ENCODE measurements at regions not wholly inside any gene's neighbourhood (a gene's known extent, or its start where the extent isn't known, plus 50 kb on each side); places are given as distances from the start of the nearest gene placed in this dataset.

DNA sequence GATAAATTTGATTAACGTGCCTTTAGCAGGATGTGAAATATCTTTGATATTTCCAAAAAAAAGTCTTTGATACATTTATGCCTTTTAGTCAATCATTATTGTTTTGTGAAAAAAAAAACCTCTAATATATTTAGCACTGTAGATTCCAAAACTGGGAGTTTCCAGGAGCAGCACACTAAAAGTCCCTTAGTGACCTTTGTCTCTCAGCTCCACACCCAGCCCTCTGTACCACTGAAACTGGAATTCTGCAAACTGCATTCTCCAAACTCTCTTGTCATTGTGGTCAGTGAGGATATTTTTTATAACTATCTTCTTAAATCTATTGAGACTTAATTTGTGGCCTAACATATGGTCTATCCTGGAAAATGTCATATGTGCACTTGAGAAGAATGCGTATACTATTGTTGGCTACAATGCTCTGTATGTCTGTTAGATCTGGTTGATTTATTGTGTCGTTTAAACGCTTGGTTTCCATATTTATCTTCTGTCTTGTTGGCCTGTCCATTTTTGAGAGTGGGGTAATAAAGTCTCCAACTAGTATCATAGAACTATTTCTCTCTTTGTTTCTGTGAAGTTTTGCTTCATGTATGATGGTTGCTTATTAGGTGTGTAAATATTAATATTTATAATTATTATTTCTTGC lies 73.2 kb upstream of the CNKSR3 start:
- Mint-ChIP-seq H3K27ac (ENCODE audit: low read depth) (no peak overlapping the region), H3K27me3 (peaks cover 29% of the 10 kb centered on the region), H3K36me3 (ENCODE audit: insufficient read depth) (no peaks in the 10 kb centered on the region), H3K4me1 (no peaks in the 10 kb centered on the region), H3K4me3 (no peak overlapping the region), H3K9me3 (peaks cover 7% of the 10 kb centered on the region)
- ATAC-seq (replicated peaks; ENCODE audit: extremely low read depth, poor library complexity, severe bottlenecking): no peak
- DNase-seq (ENCODE audit: low spot score in 2 of 2): no peak

DNA sequence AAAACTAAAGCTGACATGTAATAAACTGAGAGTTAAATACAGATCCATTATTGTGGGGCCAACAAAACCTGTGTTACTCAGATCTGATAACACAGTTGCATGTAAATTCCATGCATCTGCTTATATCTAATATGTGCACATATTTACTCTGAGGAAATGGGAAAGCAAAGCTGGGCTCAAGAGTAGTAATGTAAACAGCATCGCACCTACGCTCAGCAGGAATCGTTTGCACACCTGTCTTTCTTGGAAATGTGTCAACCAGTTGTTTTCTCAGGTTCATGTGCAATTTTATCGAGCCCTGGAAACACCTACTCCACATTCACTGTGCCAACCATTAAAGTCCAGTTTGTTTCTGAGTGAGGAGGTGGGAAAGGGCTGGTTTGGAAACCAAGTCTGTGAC lies 80.3 kb upstream of the CNKSR3 start:
- DNase-seq (ENCODE audit: low spot score in 2 of 2): no peak
- no peak for ATAC-seq (replicated peaks; ENCODE audit: extremely low read depth, poor library complexity, severe bottlenecking)
- Mint-ChIP-seq H3K4me1 (no peaks in the 10 kb centered on the region), H3K9me3 (no peaks in the 10 kb centered on the region), H3K27ac (ENCODE audit: low read depth) (no peak overlapping the region), H3K27me3 (peaks cover 31% of the 10 kb centered on the region), H3K4me3 (no peak overlapping the region), H3K36me3 (ENCODE audit: insufficient read depth) (no peaks in the 10 kb centered on the region)

DNA sequence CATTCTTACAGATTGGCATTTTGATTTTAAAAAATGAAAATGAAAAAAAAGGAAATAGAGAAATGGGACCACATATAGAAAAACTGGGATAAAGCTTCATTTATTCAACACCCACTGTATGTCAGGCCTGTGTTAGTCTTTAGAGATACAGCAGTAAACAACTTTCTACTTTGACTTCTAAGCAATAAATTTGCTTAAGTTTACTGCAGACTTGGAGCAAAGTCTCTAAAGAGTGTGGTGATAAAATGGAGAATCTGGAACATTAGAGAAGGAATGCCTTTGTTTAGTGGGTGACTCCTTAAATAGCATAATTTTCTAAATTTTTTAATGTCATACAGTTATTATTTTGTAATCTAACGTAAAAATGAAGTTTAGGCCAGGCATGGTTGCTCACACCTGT lies 80.7 kb upstream of the CNKSR3 start:
- no peak for ATAC-seq (replicated peaks; ENCODE audit: extremely low read depth, poor library complexity, severe bottlenecking)
- Mint-ChIP-seq H3K27me3 (peaks cover 26% of the 10 kb centered on the region), H3K27ac (ENCODE audit: low read depth) (no peak overlapping the region), H3K36me3 (ENCODE audit: insufficient read depth) (no peaks in the 10 kb centered on the region), H3K4me3 (no peak overlapping the region), H3K4me1 (no peaks in the 10 kb centered on the region), H3K9me3 (no peaks in the 10 kb centered on the region)
- DNase-seq (ENCODE audit: low spot score in 2 of 2): no peak

DNA sequence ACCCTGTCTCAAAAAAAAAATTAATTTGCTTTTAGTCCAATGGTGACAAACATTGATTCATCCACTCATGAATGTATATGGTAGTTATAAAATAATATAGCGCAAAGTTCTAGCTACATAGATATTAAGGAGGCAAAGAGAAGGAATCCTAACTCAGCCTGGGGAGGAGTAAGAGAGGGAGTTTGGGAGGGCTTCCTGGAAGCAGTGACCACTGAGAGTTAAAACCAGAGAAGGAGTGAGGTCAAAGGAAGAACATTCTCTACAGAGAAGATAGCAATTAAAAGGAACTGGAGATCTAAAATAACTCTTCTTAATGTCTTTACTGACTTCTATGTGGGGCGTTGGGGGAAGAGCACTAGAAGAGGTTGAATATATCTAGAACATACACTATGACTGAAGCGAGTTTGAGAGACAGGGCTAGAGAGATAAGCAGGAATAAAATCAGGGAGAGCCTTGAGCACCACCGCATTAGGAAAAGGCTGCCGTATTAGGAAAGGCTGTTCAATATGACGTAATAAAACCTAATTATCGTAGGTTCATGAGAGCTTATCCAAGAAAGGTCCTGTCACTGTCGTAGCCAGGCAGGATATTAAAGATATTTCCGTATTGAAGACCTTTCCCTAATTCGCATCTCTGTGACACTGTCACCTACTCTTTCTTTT lies 81.8 kb upstream of the CNKSR3 start:
- no peaks in the 10 kb centered on the region for H3K36me3 Mint-ChIP-seq (ENCODE audit: insufficient read depth)
- no peak overlapping the region for H3K4me3 Mint-ChIP-seq
- no peaks in the 10 kb centered on the region for H3K4me1 Mint-ChIP-seq
- H3K27ac Mint-ChIP-seq (ENCODE audit: low read depth): no peak overlapping the region
- H3K9me3 Mint-ChIP-seq: no peaks in the 10 kb centered on the region
- DNase-seq (ENCODE audit: low spot score in 2 of 2) (no peak), ATAC-seq (replicated peaks; ENCODE audit: extremely low read depth, poor library complexity, severe bottlenecking) (no peak)
- peaks cover 20% of the 10 kb centered on the region for H3K27me3 Mint-ChIP-seq

DNA sequence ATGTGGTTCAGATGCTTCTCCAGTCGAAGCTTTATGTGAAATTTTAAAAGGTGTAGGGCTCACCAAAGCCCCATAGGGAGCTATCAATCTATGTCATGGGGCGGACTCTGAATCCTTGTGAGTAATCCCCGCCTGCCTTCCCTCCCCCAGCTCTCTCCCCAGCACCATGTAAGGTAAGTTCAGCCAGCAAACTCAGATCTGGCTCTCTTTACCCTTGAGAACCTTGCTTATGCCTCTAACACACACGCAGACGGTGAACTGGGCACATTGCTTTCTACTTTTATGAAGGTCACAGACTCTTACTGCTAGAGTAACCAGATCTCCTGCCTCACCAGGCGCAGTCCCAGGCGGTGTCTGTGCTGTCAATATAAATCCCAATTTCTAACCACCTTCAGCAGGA lies 82.6 kb upstream of the CNKSR3 start:
- Mint-ChIP-seq H3K4me1 (no peaks in the 10 kb centered on the region), H3K4me3 (no peak overlapping the region), H3K27ac (ENCODE audit: low read depth) (no peak overlapping the region), H3K9me3 (no peaks in the 10 kb centered on the region), H3K27me3 (peaks cover 12% of the 10 kb centered on the region), H3K36me3 (ENCODE audit: insufficient read depth) (no peaks in the 10 kb centered on the region)
- DNase-seq (ENCODE audit: low spot score in 2 of 2) (no peak), ATAC-seq (replicated peaks; ENCODE audit: extremely low read depth, poor library complexity, severe bottlenecking) (no peak)

DNA sequence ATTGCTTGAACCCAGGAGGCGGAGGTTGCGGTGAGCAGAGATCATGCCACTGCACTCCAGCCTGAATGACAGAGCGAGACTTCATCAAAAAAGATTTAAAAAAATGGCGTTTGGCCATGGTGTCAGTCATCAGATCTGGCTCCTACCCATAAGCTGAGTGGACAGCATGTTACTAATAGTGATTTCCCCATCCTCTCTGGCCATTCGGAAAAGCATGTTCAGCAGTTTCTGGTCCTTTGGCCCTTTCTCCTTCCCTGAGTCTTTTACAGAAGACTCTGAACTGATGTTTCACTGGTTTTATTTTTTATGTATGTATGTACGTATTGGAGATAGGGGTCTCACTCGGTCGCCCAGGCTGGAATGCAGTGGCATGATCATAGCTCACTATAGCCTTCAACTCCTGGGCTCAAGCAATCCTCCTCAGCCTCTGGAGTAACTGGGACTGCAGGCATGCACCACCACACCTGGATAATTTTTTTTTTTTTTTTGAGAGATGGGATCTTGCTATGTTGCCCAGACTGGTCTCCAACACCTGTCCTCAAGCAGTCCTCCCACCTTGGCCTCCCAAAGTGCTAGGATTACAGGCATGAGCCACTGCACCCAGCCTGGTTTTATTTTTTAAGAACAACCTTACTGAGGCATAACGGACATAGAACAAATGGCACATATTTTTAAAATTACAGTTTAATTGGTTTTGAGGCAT lies 84.2 kb upstream of the CNKSR3 start:
- ATAC-seq (replicated peaks; ENCODE audit: extremely low read depth, poor library complexity, severe bottlenecking) (no peak), DNase-seq (ENCODE audit: low spot score in 2 of 2) (no peak)
- no peaks in the 10 kb centered on the region for H3K27me3 Mint-ChIP-seq

DNA sequence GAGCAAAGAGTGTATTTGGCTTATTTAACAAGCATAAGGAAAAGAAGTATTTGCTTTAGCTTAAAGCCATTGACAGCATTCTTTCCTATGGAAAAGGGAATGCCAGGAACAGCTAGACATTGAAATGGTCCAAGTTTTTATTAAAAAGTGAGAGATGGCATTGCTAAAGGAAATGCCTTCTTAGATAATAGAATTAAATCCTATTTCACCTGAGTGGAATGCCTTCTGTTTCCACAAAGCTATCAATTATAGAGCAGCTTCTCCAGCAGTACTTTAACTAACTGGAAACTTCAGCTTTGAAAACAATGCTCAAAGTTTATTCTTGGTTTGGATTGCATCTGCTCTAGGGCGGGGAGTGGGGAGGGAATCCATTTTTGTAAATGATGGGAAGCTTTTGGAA lies 85.1 kb upstream of the CNKSR3 start:
- Mint-ChIP-seq H3K9me3 (no peaks in the 10 kb centered on the region), H3K36me3 (ENCODE audit: insufficient read depth) (no peaks in the 10 kb centered on the region), H3K27me3 (no peaks in the 10 kb centered on the region), H3K4me3 (no peak overlapping the region), H3K27ac (ENCODE audit: low read depth) (no peak overlapping the region), H3K4me1 (no peaks in the 10 kb centered on the region)
- no peak for DNase-seq (ENCODE audit: low spot score in 2 of 2)
- ATAC-seq (replicated peaks; ENCODE audit: extremely low read depth, poor library complexity, severe bottlenecking): no peak

More for the DNA sequence above, 84.2 kb upstream of the CNKSR3 start:
- H3K4me1 Mint-ChIP-seq: no peaks in the 10 kb centered on the region
- no peaks in the 10 kb centered on the region for H3K9me3 Mint-ChIP-seq
- no peak overlapping the region for H3K27ac Mint-ChIP-seq (ENCODE audit: low read depth)
- H3K4me3 Mint-ChIP-seq: no peak overlapping the region
- no peaks in the 10 kb centered on the region for H3K36me3 Mint-ChIP-seq (ENCODE audit: insufficient read depth)

DNA sequence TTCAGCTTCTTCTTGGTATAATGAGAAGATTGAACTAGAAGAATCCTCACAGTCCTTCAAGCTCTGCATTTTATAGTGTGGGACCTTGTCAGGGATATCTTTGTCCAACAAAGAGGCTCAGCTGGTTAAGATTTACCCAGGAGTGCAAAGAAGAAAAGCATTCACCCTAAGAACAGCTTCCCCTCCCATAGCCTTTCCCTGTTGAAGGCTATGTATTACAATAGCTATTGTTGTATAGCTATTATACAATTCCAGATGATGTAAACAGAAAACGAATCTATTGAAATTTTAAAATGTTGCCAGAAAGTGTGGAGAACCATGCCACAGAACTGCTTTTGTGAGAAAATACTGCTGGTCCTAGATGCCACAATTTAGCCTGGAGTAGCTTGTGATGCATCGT lies 85.5 kb upstream of the CNKSR3 start:
- no peaks in the 10 kb centered on the region for H3K27me3 Mint-ChIP-seq
- H3K36me3 Mint-ChIP-seq (ENCODE audit: insufficient read depth): no peaks in the 10 kb centered on the region
- no peaks in the 10 kb centered on the region for H3K4me1 Mint-ChIP-seq
- no peak overlapping the region for H3K4me3 Mint-ChIP-seq
- H3K27ac Mint-ChIP-seq (ENCODE audit: low read depth): no peak overlapping the region
- H3K9me3 Mint-ChIP-seq: no peaks in the 10 kb centered on the region
- DNase-seq (ENCODE audit: low spot score in 2 of 2) (no peak), ATAC-seq (replicated peaks; ENCODE audit: extremely low read depth, poor library complexity, severe bottlenecking) (no peak)

DNA sequence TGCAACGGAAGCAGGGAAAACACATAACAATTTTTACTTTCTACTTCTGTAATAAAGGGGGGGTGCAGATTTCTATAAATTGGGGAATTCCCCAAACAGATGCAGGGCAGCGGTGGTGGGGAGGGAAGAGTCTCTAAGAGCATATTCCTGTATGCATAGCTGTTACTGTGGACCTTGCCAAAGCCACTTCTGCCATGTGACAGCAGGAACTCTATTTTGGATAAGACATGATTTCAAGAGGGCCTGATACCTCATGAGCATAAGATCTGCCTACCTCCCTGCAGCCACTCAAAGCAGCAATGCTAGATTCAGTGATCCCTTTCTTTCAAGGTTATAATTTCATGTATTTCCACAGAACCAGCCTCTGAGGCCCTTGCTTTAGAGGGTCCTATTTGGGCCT lies 86.2 kb upstream of the CNKSR3 start:
- H3K36me3 Mint-ChIP-seq (ENCODE audit: insufficient read depth): no peaks in the 10 kb centered on the region
- no peak overlapping the region for H3K4me3 Mint-ChIP-seq
- H3K4me1 Mint-ChIP-seq: no peaks in the 10 kb centered on the region
- DNase-seq (ENCODE audit: low spot score in 2 of 2): no peak
- no peak overlapping the region for H3K27ac Mint-ChIP-seq (ENCODE audit: low read depth)
- no peaks in the 10 kb centered on the region for H3K9me3 Mint-ChIP-seq
- no peak for ATAC-seq (replicated peaks; ENCODE audit: extremely low read depth, poor library complexity, severe bottlenecking)
- H3K27me3 Mint-ChIP-seq: no peaks in the 10 kb centered on the region

DNA sequence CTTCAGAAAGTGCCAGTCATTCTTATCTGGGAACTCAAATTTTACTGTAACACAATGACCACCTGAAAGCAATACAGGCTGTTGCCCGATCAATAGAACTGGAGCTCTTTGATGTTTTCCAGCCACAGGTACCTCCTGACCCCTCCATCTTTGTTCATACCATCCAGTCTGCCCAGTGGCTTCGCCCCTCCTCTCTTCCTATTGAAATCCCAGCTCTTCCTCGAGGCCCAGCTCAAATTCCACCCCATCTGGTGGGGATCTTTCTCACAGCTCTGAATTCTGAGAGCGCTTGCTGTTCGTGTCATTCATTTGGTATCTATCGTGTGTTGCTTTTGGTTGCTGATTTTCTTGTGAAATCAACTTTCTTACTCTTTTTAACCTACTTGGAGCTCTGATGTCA lies 87.9 kb upstream of the CNKSR3 start:
- DNase-seq (ENCODE audit: low spot score in 2 of 2) (no peak), ATAC-seq (replicated peaks; ENCODE audit: extremely low read depth, poor library complexity, severe bottlenecking) (no peak)
- no peaks in the 10 kb centered on the region for H3K27me3 Mint-ChIP-seq
- no peak overlapping the region for H3K4me3 Mint-ChIP-seq
- no peaks in the 10 kb centered on the region for H3K9me3 Mint-ChIP-seq
- no peak overlapping the region for H3K27ac Mint-ChIP-seq (ENCODE audit: low read depth)
- H3K36me3 Mint-ChIP-seq (ENCODE audit: insufficient read depth): no peaks in the 10 kb centered on the region
- H3K4me1 Mint-ChIP-seq: no peaks in the 10 kb centered on the region

DNA sequence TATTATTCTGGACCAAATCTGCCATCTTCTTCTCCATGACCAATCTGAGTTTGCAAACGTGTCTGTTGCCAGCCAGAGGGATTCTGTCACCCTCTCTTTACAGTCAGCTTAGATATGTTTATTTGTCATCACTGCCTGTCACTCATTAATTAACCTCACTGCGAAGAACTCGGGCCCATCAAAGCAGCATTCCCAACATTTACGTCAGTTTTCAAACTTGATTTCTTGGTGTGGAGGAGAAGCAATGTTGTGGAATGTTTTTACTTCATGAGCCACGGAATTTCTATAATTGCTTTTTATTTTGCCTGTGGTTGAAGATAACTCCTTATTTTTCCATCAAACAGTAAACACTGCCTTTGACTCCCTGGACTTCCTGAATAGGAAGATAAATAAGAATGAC lies 91.8 kb upstream of the CNKSR3 start:
- ATAC-seq (replicated peaks; ENCODE audit: extremely low read depth, poor library complexity, severe bottlenecking): no peak
- peaks cover 20% of the 10 kb centered on the region for H3K27me3 Mint-ChIP-seq
- DNase-seq (ENCODE audit: low spot score in 2 of 2): no peak
- no peak overlapping the region for H3K27ac Mint-ChIP-seq (ENCODE audit: low read depth)
- H3K4me3 Mint-ChIP-seq: no peak overlapping the region
- H3K4me1 Mint-ChIP-seq: peaks cover 14% of the 10 kb centered on the region
- H3K36me3 Mint-ChIP-seq (ENCODE audit: insufficient read depth): peaks cover 2% of the 10 kb centered on the region
- no peaks in the 10 kb centered on the region for H3K9me3 Mint-ChIP-seq

DNA sequence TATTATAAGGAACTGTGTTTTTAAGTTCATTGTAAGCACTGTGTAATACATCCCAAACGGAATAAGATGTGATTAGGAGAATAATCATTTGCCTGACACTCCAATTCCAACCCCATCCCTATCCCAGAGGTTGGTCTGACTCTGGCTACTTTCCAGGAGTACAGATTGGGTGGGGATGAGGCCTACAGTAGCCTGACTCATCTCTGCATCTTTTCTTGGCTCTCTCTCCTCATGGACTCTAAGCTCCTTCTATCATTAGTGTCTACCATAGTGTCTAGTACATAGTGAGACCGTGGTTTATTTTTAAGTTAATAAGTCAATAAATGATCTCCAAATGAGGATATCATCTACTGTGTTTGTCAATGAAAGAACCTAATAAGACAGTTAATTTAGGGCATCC lies 92.2 kb upstream of the CNKSR3 start:
- no peak overlapping the region for H3K27ac Mint-ChIP-seq (ENCODE audit: low read depth)
- H3K9me3 Mint-ChIP-seq: no peaks in the 10 kb centered on the region
- no peak for ATAC-seq (replicated peaks; ENCODE audit: extremely low read depth, poor library complexity, severe bottlenecking)
- no peak for DNase-seq (ENCODE audit: low spot score in 2 of 2)
- H3K4me3 Mint-ChIP-seq: no peak overlapping the region
- H3K27me3 Mint-ChIP-seq: peaks cover 20% of the 10 kb centered on the region
- peaks cover 2% of the 10 kb centered on the region for H3K36me3 Mint-ChIP-seq (ENCODE audit: insufficient read depth)
- H3K4me1 Mint-ChIP-seq: peaks cover 14% of the 10 kb centered on the region

DNA sequence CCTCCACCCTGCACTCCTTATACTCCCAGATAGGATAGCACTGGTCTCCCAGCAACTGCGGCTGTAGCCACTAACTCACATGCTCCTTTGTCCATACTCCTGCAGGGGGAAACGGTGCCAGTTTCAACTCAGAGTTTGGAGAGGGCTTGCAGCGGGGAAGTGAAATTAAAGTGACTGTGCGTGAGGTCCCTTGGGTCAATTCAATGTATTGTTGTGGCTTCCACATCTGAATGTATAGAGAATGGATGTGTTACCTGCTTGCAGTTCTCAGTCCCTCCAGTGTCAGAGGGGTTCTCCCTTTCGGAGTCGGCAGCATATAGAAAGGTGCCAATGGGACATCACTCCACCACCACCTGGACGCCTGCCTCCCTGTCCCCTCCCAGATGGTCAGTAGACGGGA lies 93.6 kb upstream of the CNKSR3 start:
- H3K9me3 Mint-ChIP-seq: no peaks in the 10 kb centered on the region
- H3K36me3 Mint-ChIP-seq (ENCODE audit: insufficient read depth): peaks cover 2% of the 10 kb centered on the region
- peaks cover 20% of the 10 kb centered on the region for H3K27me3 Mint-ChIP-seq
- peaks cover 14% of the 10 kb centered on the region for H3K4me1 Mint-ChIP-seq
- ATAC-seq (replicated peaks; ENCODE audit: extremely low read depth, poor library complexity, severe bottlenecking) (no peak), DNase-seq (ENCODE audit: low spot score in 2 of 2) (no peak)
- no peak overlapping the region for H3K4me3 Mint-ChIP-seq
- no peak overlapping the region for H3K27ac Mint-ChIP-seq (ENCODE audit: low read depth)
